Adrenal gland (tissue), 5 donors: ENCODE measurements at regions not wholly inside any gene's neighbourhood (a gene's known extent, or its start where the extent isn't known, plus 50 kb on each side); places are given as distances from the start of the nearest gene placed in this dataset.

Source experiments
- POLR2A ChIP-seq, 2 donors: fragments of 450-650 bp; IDR thresholded peaks; one replicate each; pipeline ENCODE4 v1.6.1; 2017; ENCODE audit warnings: antibody characterized with exemption in 2 of 2, mild to moderate bottlenecking in 2 of 2, moderate library complexity in 1 of 2
- TF ChIP-seq, protein P1 (sequence below), 6 experiments: fragments of 450-650 bp in 4 of 6; fragments of 200-600 bp in 2 of 6; sonication (generic) in 1 of 6; IDR thresholded peaks; 1 replicate in 5 of 6; 2 replicates in 1 of 6; pipeline versions ENCODE4 v1.5.1 to v1.8.0; 2016 to 2021; ENCODE audit warnings: antibody characterized with exemption in 6 of 6, mild to moderate bottlenecking in 2 of 6, moderate library complexity in 1 of 6
- donor health status: DM: no; HTN: no; CAD: no.

DNA sequence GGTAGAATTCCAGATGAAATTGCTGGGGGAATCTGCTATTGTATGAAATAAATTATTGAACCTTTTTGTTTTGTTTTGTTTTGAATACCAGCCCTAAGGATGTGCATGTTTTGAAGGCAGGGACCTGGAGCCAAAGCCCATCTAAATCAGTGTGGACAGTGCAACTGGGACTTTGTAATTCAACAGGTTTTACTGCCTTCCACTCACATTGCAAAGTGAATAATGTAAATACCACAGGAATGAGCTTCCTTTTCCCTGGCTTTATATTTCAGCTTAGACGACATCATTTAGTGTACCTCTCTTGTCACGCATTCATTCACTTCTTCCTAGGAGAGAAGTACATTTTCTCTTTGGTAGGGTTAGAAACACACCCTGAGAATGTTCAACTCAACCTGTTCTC, 795.0 kb downstream of the CENPC start:
- no peak for TF ChIP-seq POLR2A (IDR thresholded peaks at IDR 0.05)
- TF ChIP-seq, protein P1, sequence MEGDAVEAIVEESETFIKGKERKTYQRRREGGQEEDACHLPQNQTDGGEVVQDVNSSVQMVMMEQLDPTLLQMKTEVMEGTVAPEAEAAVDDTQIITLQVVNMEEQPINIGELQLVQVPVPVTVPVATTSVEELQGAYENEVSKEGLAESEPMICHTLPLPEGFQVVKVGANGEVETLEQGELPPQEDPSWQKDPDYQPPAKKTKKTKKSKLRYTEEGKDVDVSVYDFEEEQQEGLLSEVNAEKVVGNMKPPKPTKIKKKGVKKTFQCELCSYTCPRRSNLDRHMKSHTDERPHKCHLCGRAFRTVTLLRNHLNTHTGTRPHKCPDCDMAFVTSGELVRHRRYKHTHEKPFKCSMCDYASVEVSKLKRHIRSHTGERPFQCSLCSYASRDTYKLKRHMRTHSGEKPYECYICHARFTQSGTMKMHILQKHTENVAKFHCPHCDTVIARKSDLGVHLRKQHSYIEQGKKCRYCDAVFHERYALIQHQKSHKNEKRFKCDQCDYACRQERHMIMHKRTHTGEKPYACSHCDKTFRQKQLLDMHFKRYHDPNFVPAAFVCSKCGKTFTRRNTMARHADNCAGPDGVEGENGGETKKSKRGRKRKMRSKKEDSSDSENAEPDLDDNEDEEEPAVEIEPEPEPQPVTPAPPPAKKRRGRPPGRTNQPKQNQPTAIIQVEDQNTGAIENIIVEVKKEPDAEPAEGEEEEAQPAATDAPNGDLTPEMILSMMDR (IDR thresholded peaks at IDR 0.05): no peak
